HCT116 (cell line): ENCODE measurements at regions not wholly inside any gene's neighbourhood (a gene's known extent, or its start where the extent isn't known, plus 50 kb on each side); places are given as distances from the start of the nearest gene placed in this dataset.

Experiments used
- ATAC-seq: fragments of 200-7000 bp; cut with Tn5 transposase; 2 replicates; pipeline ENCODE4 v1.9.1; 2020; ENCODE audit warnings: mild to moderate bottlenecking, moderate library complexity
- BruUV-seq: library from RNA; stranded (reverse); fragments of 400-500 nt; replicated peaks from 2 replicates; lab custom pipeline; 2021; lab: Mats Ljungman, UMichigan
- CTCF ChIA-PET: fragments of 300-600 bp; sonication (Branson Sonifier 250); formaldehyde crosslinking; loops from one replicate; lab custom pipeline; 2021; ENCODE audit warnings: antibody characterized with exemption; lab: Charles Lee
- POLR2A ChIA-PET: fragments of 300-600, 350-600 bp; sonication (Branson Sonifier 250); formaldehyde crosslinking; loops from one replicate; lab custom pipeline; 2021; ENCODE audit warnings: antibody characterized with exemption; lab: Charles Lee
- RAD21 ChIA-PET, 2 experiments: fragments of 300-600 bp; sonication (Branson Sonifier 250); formaldehyde crosslinking; loops; one replicate each; lab custom pipeline; 2023; ENCODE audit warnings: low total read pairs in 2 of 2; ENCODE audit not compliant: uncharacterized antibody in 2 of 2, unreplicated experiment in 2 of 2, low non-redundant PET in 1 of 2; lab: Charles Lee
- DNase-seq: peaks from one replicate; pipeline ENCODE4 v3.0.0-alpha.2; 2010; ENCODE audit warnings: low read depth, low spot score
- H2AFZ ChIP-seq: fragments of 200-600 bp; shearing (Covaris generic), sonication (generic); 2 replicates; pipeline ENCODE4 v1.6.1; 2017; ENCODE audit warnings: low read depth, mixed run types, mixed read lengths, antibody characterized with exemption, low read length; ENCODE audit not compliant: poor library complexity, severe bottlenecking
- H3K27ac ChIP-seq: 2 replicates; pipeline ENCODE4 v1.5.1; 2012; ENCODE audit warnings: low read depth, low read length
- H3K27me3 ChIP-seq: fragments of 200-600 bp; sonication (generic); 2 replicates; pipeline ENCODE4 v1.6.1; 2016; ENCODE audit warnings: mixed run types, low read length, mixed read lengths; ENCODE audit not compliant: insufficient read depth
- H3K36me3 ChIP-seq, 2 experiments: fragments of 200-500 bp in 1 of 2; fragments of 200-600 bp in 1 of 2; sonication (Bioruptor generic) in 1 of 2; sonication (generic) in 1 of 2; 2 replicates each; pipeline versions ENCODE4 v1.5.1 to v1.6.1; 2014 to 2016; ENCODE audit warnings: low read length in 2 of 2, inconsistent platforms in 1 of 2, mixed read lengths in 1 of 2, mixed run types in 1 of 2; ENCODE audit not compliant: insufficient read depth in 2 of 2, control insufficient read depth in 1 of 2
- H3K4me1 ChIP-seq, 2 experiments: fragments of 200-600 bp in 1 of 2; sonication (generic) in 1 of 2; 2 replicates each; pipeline versions ENCODE4 v1.5.1 to v1.6.1; 2012 to 2017; ENCODE audit warnings: low read length in 2 of 2, inconsistent platforms in 1 of 2, mild to moderate bottlenecking in 1 of 2, mixed read lengths in 1 of 2, mixed run types in 1 of 2, moderate library complexity in 1 of 2; ENCODE audit not compliant: insufficient read depth in 2 of 2, control insufficient read depth in 1 of 2
- H3K4me2 ChIP-seq: fragments of 200-600 bp; sonication (generic); 2 replicates; pipeline ENCODE4 v1.6.1; 2017; ENCODE audit warnings: mixed run types, low read length, mixed read lengths
- H3K4me3 ChIP-seq, 2 experiments: fragments of 200-600 bp in 1 of 2; sonication (generic) in 1 of 2; replicated peaks in 1 of 2; 2 replicates each; pipeline ENCODE4 v1.5.1; 2011 to 2016; ENCODE audit warnings: low read length in 2 of 2, control low read depth in 1 of 2, low read depth in 1 of 2, mild to moderate bottlenecking in 1 of 2, mixed read lengths in 1 of 2, mixed run types in 1 of 2
- H3K79me2 ChIP-seq: fragments of 200-600 bp; sonication (generic); 2 replicates; pipeline ENCODE4 v1.6.1; 2017; ENCODE audit warnings: mild to moderate bottlenecking, mixed run types, low read length, moderate library complexity, mixed read lengths; ENCODE audit not compliant: insufficient read depth
- H3K9ac ChIP-seq: fragments of 200-600 bp; sonication (generic); 2 replicates; pipeline ENCODE4 v1.6.1; 2016; ENCODE audit warnings: low read length, mixed read lengths
- H3K9me2 ChIP-seq: fragments of 200-600 bp; sonication (generic), shearing (Covaris generic); 2 replicates; pipeline ENCODE4 v1.6.1; 2017; ENCODE audit warnings: mixed run types, mild to moderate bottlenecking, moderate library complexity; ENCODE audit not compliant: insufficient read depth
- H3K9me3 ChIP-seq, 2 experiments: fragments of 200-500 bp in 1 of 2; fragments of 200-600 bp in 1 of 2; sonication (Bioruptor generic) in 1 of 2; sonication (generic) in 1 of 2; 2 replicates each; pipeline ENCODE4 v1.6.1; 2014 to 2017; ENCODE audit warnings: low read length in 2 of 2, mixed read lengths in 2 of 2, inconsistent platforms in 1 of 2, low read depth in 1 of 2, mild to moderate bottlenecking in 1 of 2, mixed run types in 1 of 2, moderate library complexity in 1 of 2; ENCODE audit not compliant: control insufficient read depth in 1 of 2, insufficient read depth in 1 of 2
- H4K20me1 ChIP-seq: fragments of 200-600 bp; sonication (generic), shearing (Covaris generic); 2 replicates; pipeline ENCODE4 v1.6.1; 2017; ENCODE audit warnings: mixed run types, mild to moderate bottlenecking, moderate library complexity; ENCODE audit not compliant: insufficient read depth
- CEBPB ChIP-seq: IDR thresholded peaks from 2 replicates; pipeline ENCODE4 v1.6.1; 2012; ENCODE audit warnings: low read depth
- EGR1 ChIP-seq: IDR thresholded peaks from 2 replicates; pipeline ENCODE4 v1.6.1; 2012; ENCODE audit warnings: low read depth
- ELF1 ChIP-seq: IDR thresholded peaks from 2 replicates; pipeline ENCODE4 v1.6.1; 2012; ENCODE audit warnings: low read depth, borderline replicate concordance
- EZH2phosphoT487 ChIP-seq: fragments of 200-600 bp; IDR thresholded peaks from 2 replicates; pipeline ENCODE4 v1.6.1; 2018; ENCODE audit warnings: antibody characterized with exemption, borderline replicate concordance
- FOSL1 ChIP-seq: IDR thresholded peaks from 2 replicates; pipeline ENCODE4 v1.6.1; 2012; ENCODE audit warnings: low read depth
- JUND ChIP-seq: IDR thresholded peaks from 2 replicates; pipeline ENCODE4 v1.6.1; 2012
- RAD21 ChIP-seq: IDR thresholded peaks from 2 replicates; pipeline ENCODE4 v1.6.1; 2012; ENCODE audit warnings: low read depth, mild to moderate bottlenecking
- SIN3A ChIP-seq: IDR thresholded peaks from 2 replicates; pipeline ENCODE4 v1.6.1; 2012; ENCODE audit warnings: low read depth
- SRF ChIP-seq: IDR thresholded peaks from 2 replicates; pipeline ENCODE4 v1.6.1; 2012; ENCODE audit warnings: low read depth
- ZFX ChIP-seq: fragments of 450-650 bp; IDR thresholded peaks from 2 replicates; pipeline ENCODE4 v1.6.1; 2017
- intact Hi-C: fragments of 100-400 bp; cut with micrococcal nuclease; formaldehyde crosslinking; loops from 2 replicates; pipeline ENCODE4 v1.10.0; 2022
- TF ChIP-seq, protein P1 (sequence below): IDR thresholded peaks from 2 replicates; pipeline ENCODE4 v1.6.1; 2012
- TF ChIP-seq, protein P2 (sequence below): IDR thresholded peaks from 2 replicates; pipeline ENCODE4 v1.6.1; 2012; ENCODE audit warnings: low read depth
- TF ChIP-seq, protein P3 (sequence below): IDR thresholded peaks from 2 replicates; pipeline ENCODE4 v1.6.1; 2012
- TF ChIP-seq, protein P4 (sequence below): IDR thresholded peaks from 2 replicates; pipeline ENCODE4 v1.6.1; 2011; ENCODE audit warnings: mild to moderate bottlenecking, low read length, moderate library complexity; ENCODE audit not compliant: insufficient replicate concordance; ENCODE audit errors: extremely low read depth

DNA sequence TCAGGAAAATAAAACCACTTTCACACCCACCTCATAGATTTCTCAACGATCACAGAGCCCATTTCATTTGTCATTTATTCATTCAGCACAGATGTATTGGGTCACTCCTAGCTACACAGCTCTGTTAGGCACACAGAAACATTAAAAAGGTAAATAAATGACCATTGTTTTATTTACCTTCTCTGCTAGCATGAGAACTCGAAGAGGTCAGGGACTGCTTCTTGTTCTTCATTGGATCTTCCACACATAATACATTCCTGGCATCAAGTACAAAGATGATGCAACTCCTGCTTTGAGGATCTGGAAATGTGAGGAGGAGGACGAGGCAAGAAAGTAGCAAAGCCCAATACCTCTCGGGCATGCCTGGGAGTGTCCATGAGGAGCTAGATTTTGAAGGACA is 168.1 kb downstream of the RBM26 start:
- intact Hi-C loops: no loop called here
- POLR2A ChIA-PET: no interaction called here
- TF ChIP-seq EGR1: no peak
- TF ChIP-seq EZH2phosphoT487: no peak
- TF ChIP-seq, protein P1, sequence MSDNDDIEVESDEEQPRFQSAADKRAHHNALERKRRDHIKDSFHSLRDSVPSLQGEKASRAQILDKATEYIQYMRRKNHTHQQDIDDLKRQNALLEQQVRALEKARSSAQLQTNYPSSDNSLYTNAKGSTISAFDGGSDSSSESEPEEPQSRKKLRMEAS: no peak
- no peak for TF ChIP-seq CEBPB
- TF ChIP-seq, protein P2, sequence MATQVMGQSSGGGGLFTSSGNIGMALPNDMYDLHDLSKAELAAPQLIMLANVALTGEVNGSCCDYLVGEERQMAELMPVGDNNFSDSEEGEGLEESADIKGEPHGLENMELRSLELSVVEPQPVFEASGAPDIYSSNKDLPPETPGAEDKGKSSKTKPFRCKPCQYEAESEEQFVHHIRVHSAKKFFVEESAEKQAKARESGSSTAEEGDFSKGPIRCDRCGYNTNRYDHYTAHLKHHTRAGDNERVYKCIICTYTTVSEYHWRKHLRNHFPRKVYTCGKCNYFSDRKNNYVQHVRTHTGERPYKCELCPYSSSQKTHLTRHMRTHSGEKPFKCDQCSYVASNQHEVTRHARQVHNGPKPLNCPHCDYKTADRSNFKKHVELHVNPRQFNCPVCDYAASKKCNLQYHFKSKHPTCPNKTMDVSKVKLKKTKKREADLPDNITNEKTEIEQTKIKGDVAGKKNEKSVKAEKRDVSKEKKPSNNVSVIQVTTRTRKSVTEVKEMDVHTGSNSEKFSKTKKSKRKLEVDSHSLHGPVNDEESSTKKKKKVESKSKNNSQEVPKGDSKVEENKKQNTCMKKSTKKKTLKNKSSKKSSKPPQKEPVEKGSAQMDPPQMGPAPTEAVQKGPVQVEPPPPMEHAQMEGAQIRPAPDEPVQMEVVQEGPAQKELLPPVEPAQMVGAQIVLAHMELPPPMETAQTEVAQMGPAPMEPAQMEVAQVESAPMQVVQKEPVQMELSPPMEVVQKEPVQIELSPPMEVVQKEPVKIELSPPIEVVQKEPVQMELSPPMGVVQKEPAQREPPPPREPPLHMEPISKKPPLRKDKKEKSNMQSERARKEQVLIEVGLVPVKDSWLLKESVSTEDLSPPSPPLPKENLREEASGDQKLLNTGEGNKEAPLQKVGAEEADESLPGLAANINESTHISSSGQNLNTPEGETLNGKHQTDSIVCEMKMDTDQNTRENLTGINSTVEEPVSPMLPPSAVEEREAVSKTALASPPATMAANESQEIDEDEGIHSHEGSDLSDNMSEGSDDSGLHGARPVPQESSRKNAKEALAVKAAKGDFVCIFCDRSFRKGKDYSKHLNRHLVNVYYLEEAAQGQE: no peak
- TF ChIP-seq, protein P3, sequence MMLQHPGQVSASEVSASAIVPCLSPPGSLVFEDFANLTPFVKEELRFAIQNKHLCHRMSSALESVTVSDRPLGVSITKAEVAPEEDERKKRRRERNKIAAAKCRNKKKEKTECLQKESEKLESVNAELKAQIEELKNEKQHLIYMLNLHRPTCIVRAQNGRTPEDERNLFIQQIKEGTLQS: no peak
- H3K4me3 ChIP-seq: no peak overlapping the region
- BruUV-seq: no TSS peak
- ATAC-seq (no peak), DNase-seq (no peak)
- H3K79me2 ChIP-seq: no peaks in the 10 kb centered on the region
- no peak overlapping the region for H3K27ac ChIP-seq
- CTCF ChIA-PET: no interaction called here
- H4K20me1 ChIP-seq: no peaks in the 10 kb centered on the region
- H3K36me3 ChIP-seq: no peaks in the 10 kb centered on the region
- no peak overlapping the region for H2AFZ ChIP-seq
- H3K9ac ChIP-seq: no peak overlapping the region
- H3K4me2 ChIP-seq: no peak overlapping the region
- peaks cover 9% of the 10 kb centered on the region; the same call in 1 of the 2 replicates for H3K27me3 ChIP-seq
- H3K9me2 ChIP-seq: no peaks in the 10 kb centered on the region
- no peaks in the 10 kb centered on the region for H3K4me1 ChIP-seq
- RAD21 ChIA-PET: no interaction called here
- H3K9me3 ChIP-seq: no peaks in the 10 kb centered on the region

DNA sequence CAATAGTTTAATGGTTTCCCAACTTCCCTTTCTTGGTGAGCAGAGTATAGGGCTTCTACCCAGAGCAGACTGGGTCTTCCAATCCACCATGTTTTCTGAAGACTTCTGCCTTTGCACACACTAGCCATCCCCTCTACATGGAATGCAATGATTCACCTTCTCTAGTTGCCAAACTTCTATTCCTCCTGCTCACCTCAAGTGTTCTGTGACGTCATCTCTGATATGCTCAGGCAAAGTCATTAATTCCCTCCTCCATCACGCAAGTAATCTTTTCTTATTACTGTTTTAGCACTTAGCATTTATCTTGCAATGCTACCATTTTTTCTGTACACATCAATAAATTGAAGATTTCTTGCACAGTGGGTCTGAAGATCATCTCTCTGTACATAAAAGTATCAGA is 174.2 kb downstream of the RBM26 start:
- POLR2A ChIA-PET: no interaction called here
- TF ChIP-seq FOSL1: no peak
- no peak for TF ChIP-seq SRF
- TF ChIP-seq ELF1: no peak
- TF ChIP-seq SIN3A: no peak
- TF ChIP-seq ZFX: no peak
- TF ChIP-seq, protein P1: no peak
- TF ChIP-seq RAD21: no peak
- TF ChIP-seq, protein P4, sequence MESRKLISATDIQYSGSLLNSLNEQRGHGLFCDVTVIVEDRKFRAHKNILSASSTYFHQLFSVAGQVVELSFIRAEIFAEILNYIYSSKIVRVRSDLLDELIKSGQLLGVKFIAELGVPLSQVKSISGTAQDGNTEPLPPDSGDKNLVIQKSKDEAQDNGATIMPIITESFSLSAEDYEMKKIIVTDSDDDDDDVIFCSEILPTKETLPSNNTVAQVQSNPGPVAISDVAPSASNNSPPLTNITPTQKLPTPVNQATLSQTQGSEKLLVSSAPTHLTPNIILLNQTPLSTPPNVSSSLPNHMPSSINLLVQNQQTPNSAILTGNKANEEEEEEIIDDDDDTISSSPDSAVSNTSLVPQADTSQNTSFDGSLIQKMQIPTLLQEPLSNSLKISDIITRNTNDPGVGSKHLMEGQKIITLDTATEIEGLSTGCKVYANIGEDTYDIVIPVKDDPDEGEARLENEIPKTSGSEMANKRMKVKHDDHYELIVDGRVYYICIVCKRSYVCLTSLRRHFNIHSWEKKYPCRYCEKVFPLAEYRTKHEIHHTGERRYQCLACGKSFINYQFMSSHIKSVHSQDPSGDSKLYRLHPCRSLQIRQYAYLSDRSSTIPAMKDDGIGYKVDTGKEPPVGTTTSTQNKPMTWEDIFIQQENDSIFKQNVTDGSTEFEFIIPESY: no peak
- no peak for TF ChIP-seq JUND

More for the DNA sequence above, 174.2 kb downstream of the RBM26 start:
- H3K79me2 ChIP-seq: no peaks in the 10 kb centered on the region
- H2AFZ ChIP-seq: no peak overlapping the region
- H3K9ac ChIP-seq: no peak overlapping the region
- no TSS peak for BruUV-seq
- H4K20me1 ChIP-seq: no peaks in the 10 kb centered on the region
- no peak for DNase-seq
- CTCF ChIA-PET: no interaction called here
- no peaks in the 10 kb centered on the region for H3K9me2 ChIP-seq
- no peaks in the 10 kb centered on the region for H3K9me3 ChIP-seq
- intact Hi-C loops: no loop called here
- peaks cover 17% of the 10 kb centered on the region for H3K27me3 ChIP-seq
- H3K4me1 ChIP-seq: no peaks in the 10 kb centered on the region
- H3K27ac ChIP-seq: no peak overlapping the region
- no peaks in the 10 kb centered on the region for H3K36me3 ChIP-seq
- RAD21 ChIA-PET: no interaction called here
- no peak overlapping the region for H3K4me3 ChIP-seq
- no peak overlapping the region for H3K4me2 ChIP-seq
- no peak for ATAC-seq
